ENCODE measurements at regions not wholly inside any gene's neighbourhood (a gene's known extent, or its start where the extent isn't known, plus 50 kb on each side); places are given as distances from the start of the nearest gene placed in this dataset.

DNA sequence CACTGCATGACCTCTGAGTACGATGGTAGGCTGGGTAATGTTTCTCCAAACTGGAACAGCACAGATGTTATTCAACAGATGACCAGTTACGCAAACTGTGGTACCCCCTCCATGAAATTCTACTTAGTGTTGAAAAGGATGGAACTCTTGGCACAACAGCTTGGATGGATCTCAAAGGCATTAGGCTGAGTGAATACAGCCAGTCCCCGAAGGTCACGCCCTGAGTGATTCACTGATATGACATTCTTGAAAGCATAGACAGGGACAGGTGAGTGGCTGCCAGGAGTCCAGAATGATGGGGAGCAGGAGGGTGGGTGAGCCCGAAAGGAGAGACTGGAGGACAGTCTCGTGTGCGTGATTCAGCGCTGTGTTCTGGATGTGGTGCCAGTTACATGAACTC lies 187.5 kb upstream of the TMEM132C start:
- Histone ChIP-seq H3K14ac (ENCODE audit: insufficient read length) (no peak overlapping the region), H2BK12ac (ENCODE audit: low read depth, low read length) (no peak overlapping the region), H3K79me1 (ENCODE audit: low read depth, low read length) (no peaks in the 10 kb centered on the region), H4K5ac (ENCODE audit: insufficient read length, low read depth, low read length) (no peak overlapping the region), H4K20me1 (replicated peaks in 1 of 2; ENCODE audit: control insufficient read depth in 1 of 2, insufficient read depth in 2 of 2, low read length in 2 of 2) (no peaks in the 10 kb centered on the region), H3K79me2 (ENCODE audit: control insufficient read depth in 1 of 2, insufficient read depth in 2 of 2, low read length in 2 of 2) (no peaks in the 10 kb centered on the region), H3K4me2 (ENCODE audit: insufficient read depth in 1 of 2, low read depth in 2 of 2, low read length in 2 of 2) (no peak overlapping the region), H2BK120ac (replicated peaks; ENCODE audit: low read depth, low read length) (no peak overlapping the region), H3K4me3 (ENCODE audit: extremely low read depth in 1 of 4, insufficient read depth in 2 of 4, low read depth in 3 of 4, low read length in 4 of 4) (no peak overlapping the region), H4K91ac (replicated peaks; ENCODE audit: insufficient read length, low read length) (peak overlapping the region; percentile 64), H3K4ac (replicated peaks; ENCODE audit: insufficient read length, low read depth, low read length) (no peak overlapping the region), H3K23me2 (ENCODE audit: low read depth, low read length) (no peaks in the 10 kb centered on the region; the same call in 1 of the 2 replicates), H2BK5ac (ENCODE audit: low read depth, low read length) (peak overlapping the region; percentile 3; the same call in 1 of the 2 replicates), H3K27me3 (replicated peaks in 1 of 4; ENCODE audit: control insufficient read depth in 3 of 4, extremely low read depth in 1 of 4, insufficient read depth in 3 of 4, low read length in 3 of 4) (no peaks in the 10 kb centered on the region; a peak in 1 of 7 replicates), H3K18ac (ENCODE audit: extremely low read depth, low read length) (0 out of 2 replicates have a peak overlapping the region, but pooled peaks have one; percentile 9), H3K23ac (ENCODE audit: insufficient read length) (no peak overlapping the region), H2AFZ (ENCODE audit: low read length) (no peak overlapping the region), H3K4me1 (replicated peaks in 1 of 4; ENCODE audit: control insufficient read depth in 3 of 4, insufficient read depth in 4 of 4, low read length in 3 of 4) (peaks cover 0 to 5% (median 2%) of the 10 kb centered on the region in 4 experiments; a peak in 4 of 7 replicates), H3K9me3 (ENCODE audit: insufficient read depth in 2 of 2, low read depth in 1 of 2, low read length in 1 of 2) (peaks cover 0 to 7% of the 10 kb centered on the region in 2 experiments; a peak in 1 of 4 replicates), H2AK5ac (ENCODE audit: low read depth, low read length) (no peak overlapping the region), H2BK20ac (ENCODE audit: low read length) (0 out of 2 replicates have a peak overlapping the region, but pooled peaks have one; percentile 61), H2BK15ac (ENCODE audit: low read length) (peak overlapping the region; percentile 40; the same call in 1 of the 2 replicates), H3K56ac (replicated peaks; ENCODE audit: insufficient read length, low read depth, low read length) (no peak overlapping the region), H3K27ac (ENCODE audit: low read depth, low read length) (no peak overlapping the region), H3K9ac (replicated peaks in 1 of 4; ENCODE audit: extremely low read depth in 1 of 4, low read depth in 3 of 4, low read length in 3 of 4) (no peak overlapping the region), H3K36me3 (ENCODE audit: control insufficient read depth in 2 of 4, insufficient read depth in 4 of 4, low read length in 3 of 4) (no peaks in the 10 kb centered on the region), H4K8ac (ENCODE audit: extremely low read depth, insufficient read depth, low read length) (no peak overlapping the region)
- DNase-seq (ENCODE audit: low read depth in 1 of 2, low spot score in 2 of 2) (no peak), FAIRE-seq (no peak)
- ChIA-PET CTCF (ENCODE audit: partially characterized antibody) (interaction anchor here (1.1 kb wide), 1 partner anchor 10 kb away, joined by 3 read pairs; no protein-coding TSS in a partner anchor), POLR2A (ENCODE audit: partially characterized antibody) (no interaction called here)
- 90% methylated on average over 8 of the region's 8 CpGs; no CpG with 5 or more reads in 1 of the 2 experiments for whole genome bisulfite sequencing, 2 experiments (ENCODE audit: extremely low coverage in 1 of 2, insufficient coverage in 1 of 2, insufficient read length in 1 of 2, insufficient replicate concordance in 2 of 2, low coverage in 1 of 2, low lambda C conversion rate in 2 of 2, missing lambda C conversion rate in 1 of 2)
- TF ChIP-seq MAFK (IDR thresholded peaks at IDR 0.05; ENCODE audit: low read depth, low read length) (no peak), KDM1A (IDR thresholded peaks at IDR 0.05; ENCODE audit: borderline replicate concordance, low read length) (no peak), SP1 (IDR thresholded peaks at IDR 0.05; ENCODE audit: low read depth, low read length) (no peak)
